ENCODE measurements at regions not wholly inside any gene's neighbourhood (a gene's known extent, or its start where the extent isn't known, plus 50 kb on each side); places are given as distances from the start of the nearest gene placed in this dataset.

DNA sequence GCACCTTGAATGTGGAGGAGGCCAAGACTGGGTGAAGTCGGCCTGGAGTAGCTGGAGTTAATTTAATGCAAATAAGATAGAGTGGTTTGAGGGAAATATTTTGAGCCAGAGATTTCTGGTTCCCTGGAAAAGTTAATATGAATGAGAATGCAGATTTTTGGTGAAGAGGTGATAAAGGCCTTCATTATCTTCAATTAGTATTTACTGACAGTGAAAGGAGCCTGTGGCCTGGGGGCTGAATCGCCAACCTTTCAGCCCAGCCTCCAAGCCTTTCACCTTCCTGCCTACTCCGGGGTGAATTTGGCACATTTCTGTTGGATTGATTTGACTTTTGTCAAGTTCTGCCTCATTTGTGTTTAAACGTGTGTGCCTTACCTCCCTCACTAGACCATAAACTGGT is 147.8 kb downstream of the SOX2 start:
- DNase-seq (ENCODE audit: low spot score): no peak

DNA sequence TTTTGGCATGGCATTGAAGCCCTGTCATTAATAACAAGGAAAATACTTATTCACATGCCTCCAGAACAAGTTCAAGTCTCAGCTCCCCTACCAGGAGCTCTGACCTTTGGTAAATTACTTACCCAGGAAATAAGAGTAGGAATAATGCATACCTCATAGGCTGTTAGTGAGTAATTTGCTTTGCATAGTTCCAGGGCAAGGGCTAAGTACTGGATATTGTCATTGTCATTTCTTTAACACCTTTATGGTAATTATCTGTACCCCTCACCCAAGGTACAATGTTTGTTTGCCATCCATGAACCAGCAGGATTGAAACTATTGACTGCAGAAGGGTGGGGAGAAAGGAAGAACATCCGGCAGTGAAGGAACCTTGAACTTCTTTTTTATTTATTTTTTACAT is 148.5 kb downstream of the SOX2 start:
- DNase-seq (ENCODE audit: low spot score): no peak

DNA sequence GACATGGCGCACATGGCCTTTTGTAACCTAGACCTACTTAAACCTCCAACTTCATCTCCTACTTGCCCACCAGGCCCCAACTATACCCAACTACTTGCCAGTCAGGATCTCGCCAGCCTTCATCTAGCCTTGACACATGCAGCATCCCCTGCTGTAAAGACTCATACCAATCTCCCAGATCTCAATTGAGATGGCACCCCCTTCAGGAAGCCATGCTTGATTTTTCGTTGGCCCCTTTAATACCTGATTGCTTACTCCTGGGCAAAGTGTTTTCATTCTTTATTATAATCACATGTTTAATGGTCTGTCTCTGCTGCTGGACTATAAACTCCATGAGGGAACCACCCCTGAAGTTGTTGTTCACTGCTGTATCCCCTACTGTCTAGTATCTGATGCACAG is 150.8 kb downstream of the SOX2 start:
- no peak for DNase-seq (ENCODE audit: low spot score)

DNA sequence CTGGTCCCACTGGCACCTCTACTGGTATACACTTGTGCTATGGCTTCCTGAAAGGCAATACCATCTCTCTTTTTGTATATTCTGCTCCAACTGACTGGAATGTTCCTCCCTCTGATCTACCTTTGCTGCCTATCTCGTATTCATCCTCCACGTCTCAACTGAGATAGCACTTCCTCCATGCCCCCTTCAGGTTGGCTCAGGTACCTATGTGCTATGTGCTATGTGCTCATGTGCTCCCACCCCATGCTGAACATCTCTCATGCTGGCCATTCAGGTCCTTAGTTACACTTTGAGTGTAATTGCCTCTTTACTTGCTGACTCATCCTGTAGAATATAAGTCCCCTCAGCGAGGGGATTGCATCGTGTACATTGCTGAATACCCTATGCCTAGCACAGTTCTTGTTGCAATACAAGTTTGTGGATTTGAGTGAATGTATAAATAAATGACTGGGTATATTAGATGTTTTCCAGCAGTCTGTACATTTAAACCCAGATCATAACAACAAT is 156.9 kb downstream of the SOX2 start:
- peak; percentile 28 for DNase-seq (ENCODE audit: low spot score)

DNA sequence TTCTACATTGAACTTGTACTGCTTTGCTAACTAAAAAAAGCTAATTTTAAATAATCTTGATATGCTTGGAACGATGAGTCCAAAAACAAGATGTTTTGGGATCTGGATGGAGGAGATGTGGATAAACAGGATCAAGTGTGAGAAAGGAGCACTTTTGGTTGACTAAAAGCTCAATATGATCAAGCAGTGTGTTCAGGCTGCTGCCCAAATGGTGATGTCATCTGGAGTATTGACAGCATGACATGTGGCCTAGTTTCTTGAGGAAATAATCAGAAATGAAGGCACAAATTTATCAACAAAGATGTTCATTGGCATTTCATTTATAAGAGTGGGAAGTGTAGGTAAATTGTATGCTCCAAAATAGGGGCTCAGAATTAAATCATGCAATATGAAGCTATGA is 161.2 kb downstream of the SOX2 start:
- no peak for DNase-seq (ENCODE audit: low spot score)

DNA sequence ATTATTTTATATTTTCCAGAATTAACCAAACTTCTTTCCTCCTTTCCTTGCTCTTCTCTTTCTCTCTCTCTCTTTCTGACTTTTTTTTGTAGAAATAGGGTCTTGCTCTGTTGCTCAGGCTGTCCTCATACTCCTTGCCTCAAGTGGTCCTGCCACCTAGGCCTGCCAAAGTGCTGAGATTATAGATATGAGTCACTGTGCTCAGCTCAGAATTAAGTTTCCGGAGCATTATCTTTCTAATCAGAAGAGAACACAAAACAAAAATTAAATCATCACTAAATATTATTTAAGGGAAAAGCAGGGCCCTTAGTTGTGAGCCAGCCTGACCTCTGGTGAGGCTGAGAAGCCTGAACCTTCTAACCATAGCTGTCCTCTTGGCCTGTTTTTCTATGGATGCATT is 168.2 kb downstream of the SOX2 start:
- DNase-seq (ENCODE audit: low spot score): no peak

DNA sequence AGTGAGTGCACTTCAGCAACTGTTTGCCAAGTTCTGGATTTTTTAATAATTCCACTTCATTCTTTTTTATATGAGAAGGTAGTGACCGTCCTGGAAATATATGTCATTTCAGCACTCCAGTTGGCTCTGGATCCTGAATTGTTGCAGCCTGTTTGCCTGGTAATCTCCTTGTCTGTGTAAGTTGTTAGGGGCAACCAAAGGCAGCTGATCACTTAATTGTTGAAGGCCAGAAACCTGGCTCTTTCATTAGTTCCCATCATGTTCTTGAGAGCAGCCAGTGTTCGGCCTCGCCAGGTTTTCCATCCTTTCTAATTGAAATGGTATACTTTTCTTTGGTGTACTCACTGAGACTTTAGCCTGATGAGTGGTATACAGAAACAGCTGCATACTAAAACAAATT is 168.6 kb downstream of the SOX2 start:
- no peak for DNase-seq (ENCODE audit: low spot score)

DNA sequence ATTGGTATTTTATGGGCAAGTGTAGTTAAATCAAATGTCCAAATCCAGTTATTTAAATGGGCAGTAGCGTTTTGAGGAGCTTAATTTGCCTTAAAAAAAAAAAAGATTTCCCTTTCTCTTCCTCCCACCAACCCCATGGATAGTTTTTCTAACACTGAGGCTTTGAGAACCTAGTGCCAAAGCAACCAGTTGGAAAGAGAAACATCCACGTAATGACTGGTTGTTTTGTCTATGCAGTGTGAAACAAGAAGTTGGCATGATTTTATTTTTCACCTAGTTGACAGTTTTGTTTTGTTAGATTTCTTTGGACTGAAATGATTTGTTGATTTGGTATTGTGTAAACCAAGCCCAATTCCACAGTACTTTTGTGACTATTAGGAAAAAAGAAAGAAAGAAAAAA is 170.0 kb downstream of the SOX2 start:
- no peak for DNase-seq (ENCODE audit: low spot score)

DNA sequence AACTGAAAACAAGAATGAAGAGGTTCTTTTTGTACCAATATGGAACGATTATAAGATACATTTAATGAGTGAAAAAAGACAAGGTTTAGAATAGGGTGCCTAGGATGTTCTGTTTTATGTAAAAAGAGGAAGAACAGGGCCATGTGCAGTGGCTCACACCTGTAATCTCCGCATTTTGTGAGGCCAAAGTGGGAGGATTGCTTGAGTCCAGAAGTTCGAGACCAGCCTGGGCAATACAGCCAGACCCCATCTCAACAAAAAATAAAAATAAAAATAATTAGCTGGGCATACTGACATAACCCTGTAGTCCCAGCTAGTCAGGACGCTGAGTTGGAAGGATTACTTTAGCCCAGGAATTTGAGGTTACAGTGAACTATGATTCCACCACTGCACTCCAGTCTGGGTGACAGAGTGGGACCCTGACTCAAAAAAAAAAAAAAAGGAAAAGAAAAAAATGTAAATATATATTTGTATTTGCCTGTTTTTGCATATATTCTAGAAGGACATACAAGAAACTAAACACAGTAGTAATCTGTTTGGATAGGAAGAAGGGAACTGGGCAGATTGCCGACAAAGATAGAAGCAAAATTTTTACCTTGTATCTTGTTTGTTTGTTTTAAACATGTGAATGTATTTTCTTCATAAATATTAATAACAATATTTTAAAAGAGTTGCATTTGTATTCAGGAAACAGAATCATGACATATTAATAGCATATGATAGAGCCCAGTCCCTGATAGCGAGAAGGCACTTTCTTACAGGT is 174.3 kb downstream of the SOX2 start:
- DNase-seq (ENCODE audit: low spot score): no peak

DNA sequence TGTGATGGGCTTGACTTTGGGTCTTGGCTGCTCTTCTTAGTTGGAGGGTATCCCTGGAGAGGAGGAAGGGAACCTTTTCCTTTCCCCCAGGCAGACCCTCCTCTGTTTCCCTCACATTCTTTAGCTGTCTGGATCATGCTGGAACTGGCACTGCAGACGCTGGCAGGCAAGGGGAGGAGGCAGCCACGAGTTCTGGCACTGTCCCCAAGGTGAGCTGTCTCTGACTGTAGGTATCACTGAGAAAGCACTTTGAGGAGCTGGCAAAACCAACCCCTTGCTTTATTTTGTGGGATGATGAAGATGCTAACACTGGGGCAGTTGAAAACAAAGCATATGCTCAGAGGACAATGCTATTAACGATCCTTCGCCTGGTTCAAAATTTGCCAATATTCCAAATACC is 175.0 kb downstream of the SOX2 start:
- DNase-seq (ENCODE audit: low spot score): no peak

DNA sequence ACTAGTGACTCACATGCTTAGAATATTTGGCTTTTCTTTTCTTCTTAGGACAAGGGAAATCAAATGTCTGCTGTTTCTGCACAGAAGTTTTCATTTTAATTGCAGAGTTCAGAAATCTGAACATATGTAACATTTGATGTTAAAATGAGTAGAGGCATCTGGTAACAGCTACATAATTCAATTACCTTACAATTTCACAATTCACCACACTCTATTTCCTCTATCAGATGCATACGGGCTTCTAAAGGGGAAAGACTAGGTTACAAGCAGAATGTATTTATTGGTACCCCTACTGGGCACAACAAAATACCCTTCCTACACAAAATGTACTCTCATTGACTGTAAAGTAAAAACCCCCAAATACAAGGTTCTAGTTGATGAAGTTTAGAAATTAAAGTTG is 176.0 kb downstream of the SOX2 start:
- DNase-seq (ENCODE audit: low spot score): no peak

DNA sequence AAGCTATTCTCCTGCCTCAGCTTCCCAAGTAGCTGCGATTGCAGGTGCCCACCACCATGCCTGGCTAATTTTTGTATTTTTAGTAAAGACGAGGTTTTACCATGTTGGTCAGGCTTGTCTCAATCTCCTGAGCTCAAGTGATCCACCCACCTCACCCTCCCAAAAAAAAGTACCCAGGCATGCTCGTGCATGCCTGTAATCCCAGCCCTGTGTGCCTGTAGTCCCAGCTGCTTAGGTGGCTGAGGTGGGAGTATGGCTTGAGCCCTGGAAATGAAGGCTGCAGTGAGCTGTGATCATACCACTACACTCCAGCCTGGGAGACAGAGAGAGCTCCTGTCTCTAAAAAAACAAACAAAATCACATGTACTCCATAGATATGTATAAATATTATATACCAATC is 176.5 kb downstream of the SOX2 start:
- no peak for DNase-seq (ENCODE audit: low spot score)

DNA sequence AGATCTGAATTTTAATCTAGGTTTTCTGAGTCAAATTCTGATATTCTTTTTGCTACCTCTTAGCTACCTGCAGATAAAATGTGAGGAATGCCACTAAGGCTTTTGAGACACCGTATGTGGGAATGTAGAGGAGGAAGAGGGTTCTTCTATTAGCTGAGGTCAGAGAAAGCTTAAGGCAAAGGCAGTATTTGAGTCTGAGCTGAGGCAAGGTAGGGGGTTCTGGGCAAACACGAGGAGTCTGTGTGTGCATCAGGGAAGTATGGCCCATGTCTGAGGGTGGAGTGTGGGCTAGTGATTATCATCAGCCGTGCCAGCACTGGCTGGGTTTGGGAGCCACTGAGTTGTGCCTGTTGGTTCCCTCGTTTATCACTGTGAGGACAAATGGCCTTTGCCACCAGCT is 181.1 kb downstream of the SOX2 start:
- no peak for DNase-seq (ENCODE audit: low spot score)

DNA sequence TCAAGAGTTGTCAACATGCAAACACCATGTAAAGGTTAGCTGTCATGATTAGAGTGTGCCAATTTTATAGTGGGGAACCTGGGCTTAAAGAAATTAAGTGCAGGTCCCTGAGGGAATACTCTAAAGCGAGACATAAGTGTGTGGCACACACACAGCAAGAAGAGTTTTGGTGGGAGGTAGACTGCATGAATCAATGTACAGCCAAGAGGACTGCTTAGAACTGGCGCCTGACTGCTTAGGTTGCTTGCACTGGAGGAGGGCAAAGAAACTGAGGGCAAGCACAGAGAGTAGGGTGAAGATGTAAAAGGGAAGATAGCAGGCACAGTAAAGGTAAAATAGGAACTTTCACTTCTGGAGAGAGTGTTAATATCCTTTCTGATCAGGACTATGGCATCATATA is 184.9 kb downstream of the SOX2 start:
- no peak for DNase-seq (ENCODE audit: low spot score)

DNA sequence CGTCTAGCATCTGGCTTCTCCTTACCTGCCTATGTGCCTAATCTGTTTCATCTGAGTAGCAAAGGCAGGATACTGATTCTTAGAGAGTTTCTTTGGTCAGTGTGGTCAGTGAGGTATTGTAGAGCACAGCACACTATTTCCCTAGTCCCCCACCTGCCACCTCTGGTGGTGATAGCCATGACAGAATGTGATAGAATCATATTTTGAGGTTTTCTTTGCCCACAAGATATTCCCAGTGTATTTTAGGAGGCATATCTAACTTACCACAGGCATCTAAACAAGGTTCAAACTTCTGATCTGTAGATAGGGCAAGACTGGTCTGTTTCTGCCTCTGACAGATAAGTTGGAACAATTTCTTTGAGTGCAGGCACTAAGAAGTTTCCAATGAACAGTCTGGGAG is 188.0 kb downstream of the SOX2 start:
- peak; percentile 39 for DNase-seq (ENCODE audit: low spot score)

DNA sequence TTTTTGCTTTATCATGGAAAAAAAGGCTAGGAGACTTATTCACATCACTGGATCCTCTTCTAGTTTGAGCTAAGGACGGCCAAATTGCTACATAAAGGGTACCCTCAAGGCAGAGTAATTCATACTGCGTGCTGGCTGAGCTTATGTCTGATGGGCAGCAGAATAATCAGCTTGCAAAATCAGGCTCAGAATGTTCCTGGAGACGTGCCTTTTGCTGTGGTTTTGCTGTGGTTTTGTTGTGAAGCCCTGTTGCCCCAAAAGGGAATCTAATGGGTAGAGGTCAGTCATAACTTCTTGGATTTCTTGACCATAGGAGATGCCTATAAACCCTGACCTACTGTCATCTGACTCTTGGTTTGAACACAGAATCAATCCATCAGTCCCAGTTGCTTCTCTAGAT is 189.9 kb downstream of the SOX2 start:
- DNase-seq (ENCODE audit: low spot score): no peak

DNA sequence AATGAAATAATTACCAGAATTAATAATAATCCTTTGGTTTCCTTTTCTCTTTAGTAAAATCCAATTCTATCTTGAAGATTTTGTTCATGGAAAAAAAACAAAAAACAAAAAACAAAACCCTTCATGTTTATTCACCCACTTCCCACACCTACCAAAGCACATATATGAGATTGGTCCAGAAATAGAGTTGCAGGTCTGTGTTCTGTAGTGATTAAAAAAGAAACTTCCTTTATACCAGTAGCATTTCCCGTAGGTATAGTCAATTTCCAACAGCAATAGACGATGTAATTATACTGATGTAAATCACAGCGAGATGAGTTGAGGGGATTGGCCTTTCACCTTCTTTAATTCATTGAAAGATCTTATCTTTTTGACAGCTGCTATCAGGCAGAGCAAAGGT is 194.6 kb downstream of the SOX2 start:
- DNase-seq (ENCODE audit: low spot score): no peak

DNA sequence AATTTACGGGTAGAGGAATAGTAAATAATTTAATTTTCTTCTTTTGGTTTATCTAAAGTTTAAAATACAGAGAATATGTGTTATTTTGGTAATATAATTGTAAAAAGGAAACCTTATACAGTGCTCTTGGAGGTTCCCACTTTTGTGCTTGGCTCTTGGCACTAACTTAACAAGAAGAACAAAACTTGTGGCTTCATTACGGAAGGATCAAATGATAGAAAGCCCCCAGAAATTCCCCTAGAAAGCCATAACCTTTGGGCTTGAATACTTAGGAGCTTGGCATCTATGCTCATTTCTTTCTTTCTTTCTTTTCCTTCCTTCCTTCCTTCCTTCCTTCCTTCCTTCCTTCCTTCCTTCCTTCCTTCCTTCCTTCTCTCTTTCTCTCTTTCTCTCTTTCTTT is 197.5 kb downstream of the SOX2 start:
- no peak for DNase-seq (ENCODE audit: low spot score)

DNA sequence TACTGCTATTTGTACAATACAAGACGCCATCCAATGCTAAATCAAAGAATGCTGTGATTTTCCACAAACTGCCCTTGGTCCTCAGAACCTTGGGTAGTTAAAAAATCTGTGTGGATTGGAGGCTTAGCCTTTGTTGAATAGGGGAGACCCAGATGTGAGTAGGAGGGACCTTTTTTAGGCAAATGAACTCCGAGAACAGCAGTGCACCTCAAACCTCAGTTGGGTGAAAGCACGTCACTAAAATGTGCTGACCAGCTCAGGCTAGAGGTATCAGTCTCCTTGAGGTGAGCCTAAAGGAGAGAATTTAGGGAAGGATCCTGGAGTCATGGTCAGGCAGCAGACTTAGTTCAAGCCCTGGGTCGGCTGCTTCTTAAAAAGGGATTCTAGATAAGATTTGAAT is 200.7 kb downstream of the SOX2 start:
- DNase-seq (ENCODE audit: low spot score): no peak

DNA sequence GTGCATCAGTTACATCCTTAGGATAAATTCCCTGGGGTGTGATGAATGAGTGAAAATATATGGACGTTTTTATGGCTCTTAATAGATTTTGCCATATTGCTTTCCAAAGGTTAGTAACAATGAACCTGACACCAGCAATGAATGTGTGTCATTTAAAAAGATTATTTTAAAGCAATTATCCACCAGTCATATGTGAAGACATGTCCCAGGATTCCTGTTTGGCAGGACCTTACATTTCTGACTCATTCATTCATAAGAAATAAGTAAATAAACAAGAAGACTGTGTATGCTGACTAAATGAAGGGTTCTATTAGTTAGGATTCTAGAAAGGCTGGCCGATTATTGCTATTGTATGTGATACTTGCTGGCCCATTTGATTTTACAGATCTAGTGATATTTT is 201.5 kb downstream of the SOX2 start:
- peak; percentile 51 for DNase-seq (ENCODE audit: low spot score)

DNA sequence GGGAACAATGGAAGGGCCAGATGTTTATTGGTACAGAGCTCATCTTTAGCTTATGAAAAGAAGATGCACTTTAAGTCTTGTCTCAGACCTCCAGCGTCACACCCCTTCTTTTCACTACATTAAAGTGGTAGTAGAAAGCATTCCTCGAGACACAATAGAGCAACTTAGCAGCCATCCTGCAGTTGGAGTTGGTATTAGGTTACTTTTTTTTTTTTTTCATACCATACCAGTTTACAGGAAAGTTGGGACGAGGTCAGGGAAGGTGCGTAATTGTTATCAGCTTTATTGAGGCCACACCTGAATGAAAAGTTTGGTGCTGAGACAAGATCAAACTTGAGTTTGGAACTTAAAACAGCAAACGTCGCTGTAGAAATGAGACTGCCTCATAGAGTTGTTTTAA is 203.8 kb downstream of the SOX2 start:
- no peak for DNase-seq (ENCODE audit: low spot score)

DNA sequence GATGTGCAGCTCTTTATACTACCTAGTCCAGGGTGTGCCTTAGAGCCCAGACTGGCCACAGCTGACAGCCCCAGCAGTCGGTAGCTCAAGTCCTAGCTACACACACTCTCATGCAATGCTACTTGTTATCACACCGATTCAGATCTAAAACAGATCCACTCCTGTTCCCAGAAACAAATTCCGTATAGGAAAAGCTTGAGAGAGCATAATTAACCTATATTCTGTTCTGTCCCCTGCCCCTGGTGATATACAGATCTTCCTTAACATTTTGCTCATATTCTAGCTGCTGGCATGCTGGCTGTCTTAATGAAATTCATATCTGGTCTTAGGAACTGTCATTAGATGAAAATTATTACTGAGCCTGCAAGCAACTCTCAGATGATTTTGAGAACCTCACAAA is 204.3 kb downstream of the SOX2 start:
- DNase-seq (ENCODE audit: low spot score): no peak

DNA sequence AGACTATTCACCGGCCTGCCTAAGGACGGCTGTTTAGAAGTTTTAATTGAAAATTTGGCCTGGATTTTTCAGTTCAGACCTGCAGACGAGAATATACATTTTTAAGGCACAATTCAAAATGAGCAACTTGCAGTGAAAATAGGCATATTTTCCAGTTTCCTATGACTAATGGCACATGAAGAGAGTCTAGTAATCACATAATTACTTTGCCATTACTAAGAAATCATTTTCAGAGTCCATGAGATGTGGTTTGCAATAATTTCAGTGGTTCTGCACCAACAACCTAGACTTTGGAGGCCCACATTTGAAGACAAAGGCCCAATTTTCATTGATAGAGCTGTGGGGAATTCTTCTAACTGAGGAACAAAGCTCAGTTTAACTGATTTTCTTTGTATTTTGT is 205.3 kb downstream of the SOX2 start:
- no peak for DNase-seq (ENCODE audit: low spot score)

DNA sequence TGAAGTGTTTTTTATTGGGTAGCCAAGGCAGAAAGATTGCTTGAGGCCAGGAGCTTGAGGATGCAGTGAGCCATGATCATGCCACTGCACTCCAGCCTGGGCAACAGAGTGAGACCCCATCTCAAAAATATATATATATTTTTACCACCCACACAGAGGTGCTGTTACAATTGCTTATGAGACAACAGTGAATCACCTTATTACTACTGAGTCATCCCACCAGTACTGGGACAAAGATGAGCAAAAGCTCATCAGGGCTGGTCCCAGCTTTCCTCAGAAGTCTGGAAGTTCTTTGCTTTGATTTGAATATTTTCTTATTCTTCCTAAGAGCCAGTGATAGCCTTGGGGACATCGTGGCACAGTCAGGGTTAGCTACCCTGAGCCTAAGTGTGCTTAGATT is 207.7 kb downstream of the SOX2 start:
- no peak for DNase-seq (ENCODE audit: low spot score)

Data from H4 (cell line).